ENCODE measurements at regions not wholly inside any gene's neighbourhood (a gene's known extent, or its start where the extent isn't known, plus 50 kb on each side); places are given as distances from the start of the nearest gene placed in this dataset.
A peak's percentile ranks its signal among the peaks of the same experiment; 100 is the strongest.
"Not testable (repeated sequence)": the region's sequence is repeated elsewhere in the genome, so short reads cannot be mapped to it uniquely, and the experiment has no call there.

DNA sequence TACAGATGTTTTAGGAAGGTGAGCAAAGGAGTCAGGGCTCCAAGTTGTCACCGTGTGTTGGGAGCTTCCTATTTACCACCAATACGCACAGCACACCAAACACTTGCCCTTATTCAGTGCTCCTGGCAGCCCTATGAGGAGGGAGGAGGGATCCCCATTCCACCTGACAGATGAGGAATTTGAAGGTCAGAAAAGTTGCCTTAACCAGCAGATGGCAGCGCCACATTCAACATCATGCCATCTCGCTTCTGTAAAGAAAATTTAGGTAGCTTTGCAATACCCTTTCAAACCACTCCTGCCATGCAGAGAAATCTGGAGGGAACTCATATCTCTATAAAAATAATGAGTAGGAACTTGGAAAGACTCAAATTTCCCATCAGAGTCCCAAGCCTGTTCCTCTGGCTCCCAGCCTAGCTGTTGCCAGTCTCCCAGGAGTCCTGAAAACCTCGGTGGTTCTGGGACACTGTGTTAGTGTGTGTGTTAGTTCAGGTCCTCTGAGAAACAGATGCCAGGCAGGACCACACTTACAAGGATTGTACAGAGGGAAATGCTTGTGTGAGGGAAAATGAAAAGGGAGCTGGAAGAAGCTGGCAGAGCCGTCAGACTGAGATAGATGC lies 410.5 kb downstream of the MED13L start:
- H3K9me3 ChIP-seq: no peaks in the 10 kb centered on the region
- H3K4me1 ChIP-seq: peaks cover 7 to 24% of the 10 kb centered on the region in 2 donors
- TF ChIP-seq, protein P1, sequence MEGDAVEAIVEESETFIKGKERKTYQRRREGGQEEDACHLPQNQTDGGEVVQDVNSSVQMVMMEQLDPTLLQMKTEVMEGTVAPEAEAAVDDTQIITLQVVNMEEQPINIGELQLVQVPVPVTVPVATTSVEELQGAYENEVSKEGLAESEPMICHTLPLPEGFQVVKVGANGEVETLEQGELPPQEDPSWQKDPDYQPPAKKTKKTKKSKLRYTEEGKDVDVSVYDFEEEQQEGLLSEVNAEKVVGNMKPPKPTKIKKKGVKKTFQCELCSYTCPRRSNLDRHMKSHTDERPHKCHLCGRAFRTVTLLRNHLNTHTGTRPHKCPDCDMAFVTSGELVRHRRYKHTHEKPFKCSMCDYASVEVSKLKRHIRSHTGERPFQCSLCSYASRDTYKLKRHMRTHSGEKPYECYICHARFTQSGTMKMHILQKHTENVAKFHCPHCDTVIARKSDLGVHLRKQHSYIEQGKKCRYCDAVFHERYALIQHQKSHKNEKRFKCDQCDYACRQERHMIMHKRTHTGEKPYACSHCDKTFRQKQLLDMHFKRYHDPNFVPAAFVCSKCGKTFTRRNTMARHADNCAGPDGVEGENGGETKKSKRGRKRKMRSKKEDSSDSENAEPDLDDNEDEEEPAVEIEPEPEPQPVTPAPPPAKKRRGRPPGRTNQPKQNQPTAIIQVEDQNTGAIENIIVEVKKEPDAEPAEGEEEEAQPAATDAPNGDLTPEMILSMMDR (IDR thresholded peaks at IDR 0.05 in 4 of 5, conservative IDR thresholded peaks at IDR 0.05 in 1 of 5): no peak
- TF ChIP-seq POLR2A (IDR thresholded peaks at IDR 0.05): no peak
- intact Hi-C loops (cut with DNase I; ENCODE audit: low total_unique reads) (no loop called here), in situ Hi-C loops (cut with MboI; ENCODE audit: low sequenced_read_pairs in 4 of 4) (no loop called here)
- no peak overlapping the region for H3K27ac ChIP-seq
- no peak overlapping the region for H3K4me3 ChIP-seq
- H3K27me3 ChIP-seq: no peaks in the 10 kb centered on the region
- ATAC-seq (no peak), DNase-seq (no peak)
- H3K36me3 ChIP-seq: no peaks in the 10 kb centered on the region

DNA sequence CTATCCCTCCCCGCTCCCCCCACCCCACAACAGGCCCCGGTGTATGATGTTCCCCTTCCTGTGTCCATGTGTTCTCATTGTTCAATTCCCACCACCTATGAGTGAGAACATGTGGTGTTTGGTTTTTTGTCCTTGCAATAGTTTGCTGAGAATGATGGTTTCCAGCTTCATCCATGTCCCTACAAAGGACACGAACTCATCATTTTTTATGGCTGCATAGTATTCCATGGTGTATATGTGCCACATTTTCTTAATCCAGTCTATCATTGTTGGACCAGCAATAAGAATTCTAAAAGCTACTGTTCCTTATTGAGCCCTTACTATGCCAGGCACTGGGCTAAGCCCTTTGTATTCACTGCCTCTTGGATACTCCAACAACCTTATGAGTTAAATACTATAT lies 411.2 kb downstream of the MED13L start:
- intact Hi-C loops (cut with DNase I; ENCODE audit: low total_unique reads); in situ Hi-C loops (cut with MboI; ENCODE audit: low sequenced_read_pairs in 4 of 4); ATAC-seq; H3K27me3 ChIP-seq; H3K4me3 ChIP-seq; H3K27ac ChIP-seq; DNase-seq; H3K9me3 ChIP-seq; H3K36me3 ChIP-seq: not testable (repeated sequence)
- H3K4me1 ChIP-seq: peaks cover 7 to 22% of the 10 kb centered on the region in 2 donors

DNA sequence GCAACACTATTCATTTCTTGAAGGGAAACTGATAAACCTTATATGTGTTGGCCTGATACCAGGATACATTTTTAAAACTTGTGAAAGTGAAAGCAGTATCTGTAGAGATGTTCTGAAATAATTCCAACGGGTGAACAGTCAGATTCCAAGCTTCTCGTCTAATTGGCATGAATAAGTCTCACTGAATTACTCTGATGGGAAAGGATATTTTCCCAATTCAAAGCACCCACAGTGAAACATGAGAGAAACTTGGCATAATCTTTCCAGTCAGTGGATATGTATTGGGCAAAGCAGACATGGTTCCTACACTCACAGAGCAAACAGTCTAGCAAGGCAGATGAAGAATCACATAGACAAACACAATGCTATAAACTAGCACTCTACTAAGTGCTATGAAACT lies 413.1 kb downstream of the MED13L start:
- no peak overlapping the region for H3K4me3 ChIP-seq
- H3K36me3 ChIP-seq: no peaks in the 10 kb centered on the region
- intact Hi-C loops (cut with DNase I; ENCODE audit: low total_unique reads): no loop called here
- no peaks in the 10 kb centered on the region for H3K9me3 ChIP-seq
- in situ Hi-C loops (cut with MboI; ENCODE audit: low sequenced_read_pairs in 4 of 4): no loop called here
- no peak for TF ChIP-seq POLR2A (IDR thresholded peaks at IDR 0.05)
- TF ChIP-seq, protein P1 (IDR thresholded peaks at IDR 0.05 in 4 of 5, conservative IDR thresholded peaks at IDR 0.05 in 1 of 5): no peak
- DNase-seq (no peak), ATAC-seq (no peak)
- H3K27ac ChIP-seq: no peak overlapping the region
- H3K27me3 ChIP-seq: no peaks in the 10 kb centered on the region
- peaks cover 0 to 3% of the 10 kb centered on the region in 2 donors for H3K4me1 ChIP-seq

- DNase-seq (no peak), ATAC-seq (no peak)
- H3K36me3 ChIP-seq: no peaks in the 10 kb centered on the region
Observed at GRCh38 chr12:115860619-115861018, 416.9 kb downstream of the MED13L start.

GRCh38 chr12:115859231-115859630 lies 418.3 kb downstream of the MED13L start:
- H3K4me1 ChIP-seq: peaks cover 5 to 11% of the 10 kb centered on the region in 2 donors
- intact Hi-C loops (cut with DNase I; ENCODE audit: low total_unique reads) (no loop called here), in situ Hi-C loops (cut with MboI; ENCODE audit: low sequenced_read_pairs in 4 of 4) (no loop called here)
- DNase-seq: no peak
- TF ChIP-seq POLR2A (IDR thresholded peaks at IDR 0.05): no peak
- TF ChIP-seq, protein P1 (IDR thresholded peaks at IDR 0.05 in 4 of 5, conservative IDR thresholded peaks at IDR 0.05 in 1 of 5): no peak
- H3K9me3 ChIP-seq: no peaks in the 10 kb centered on the region
- H3K27me3 ChIP-seq: no peaks in the 10 kb centered on the region
- H3K27ac ChIP-seq: peak overlapping the region in 3 of 4 donors; percentile 47 to 67 (median 64)
- no peak for ATAC-seq
- no peaks in the 10 kb centered on the region for H3K36me3 ChIP-seq
- no peak overlapping the region for H3K4me3 ChIP-seq

More at GRCh38 chr12:115860619-115861018, 416.9 kb downstream of the MED13L start:
- H3K4me1 ChIP-seq: peaks cover 5 to 11% of the 10 kb centered on the region in 2 donors
- H3K9me3 ChIP-seq: no peaks in the 10 kb centered on the region
- intact Hi-C loops (cut with DNase I; ENCODE audit: low total_unique reads) (no loop called here), in situ Hi-C loops (cut with MboI; ENCODE audit: low sequenced_read_pairs in 4 of 4) (no loop called here)
- H3K4me3 ChIP-seq: no peak overlapping the region
- no peak for TF ChIP-seq POLR2A (IDR thresholded peaks at IDR 0.05)
- TF ChIP-seq, protein P1 (IDR thresholded peaks at IDR 0.05 in 4 of 5, conservative IDR thresholded peaks at IDR 0.05 in 1 of 5): no peak
- H3K27me3 ChIP-seq: no peaks in the 10 kb centered on the region
- no peak overlapping the region for H3K27ac ChIP-seq

Measured in gastrocnemius medialis (tissue), 4 donors.